ENCODE measurements at regions not wholly inside any gene's neighbourhood (a gene's known extent, or its start where the extent isn't known, plus 50 kb on each side); places are given as distances from the start of the nearest gene placed in this dataset.

- intact Hi-C loops (cut with micrococcal nuclease; ENCODE audit: unreplicated experiment), result no loop called here
- ChIA-PET CTCF (no interaction called here), POLR2A (ENCODE audit: unreplicated experiment) (no interaction called here)
- Histone ChIP-seq H3K79me2 (ENCODE audit: low read depth) (no peaks in the 10 kb centered on the region), H3K4me3 (no peak overlapping the region), H2AFZ (no peak overlapping the region), H3K9me2 (ENCODE audit: insufficient read depth) (no peaks in the 10 kb centered on the region; the same call in 1 of the 2 replicates), H3K27me3 (ENCODE audit: insufficient read depth, low read depth) (no peaks in the 10 kb centered on the region), H3K27ac (no peak overlapping the region), H3K4me2 (no peak overlapping the region), H3K9me3 (ENCODE audit: insufficient read depth, low read depth) (no peaks in the 10 kb centered on the region), H4K20me1 (ENCODE audit: insufficient read depth) (no peaks in the 10 kb centered on the region), H3K36me3 (ENCODE audit: low read depth) (no peaks in the 10 kb centered on the region), H3K4me1 (replicated peaks; ENCODE audit: insufficient read depth) (no peaks in the 10 kb centered on the region), H3F3A (ENCODE audit: insufficient read depth, low read depth) (no peaks in the 10 kb centered on the region)
- no TSS peak for BruUV-seq (replicated peaks)
- TF ChIP-seq EZH2 (IDR thresholded peaks at IDR 0.05; ENCODE audit: low read depth) (no peak), CTCF (conservative IDR thresholded peaks at IDR 0.05) (no peak)
- no peak for DNase-seq
Measured at GRCh38 chr3:89806166-89806565, 698.7 kb downstream of the EPHA3 start.

- no peaks in the 10 kb centered on the region for H3F3A ChIP-seq (ENCODE audit: insufficient read depth, low read depth)
- intact Hi-C loops (cut with micrococcal nuclease; ENCODE audit: unreplicated experiment), result no loop called here
Measured at GRCh38 chr3:89808680-89809197, 701.3 kb downstream of the EPHA3 start.

GRCh38 chr3:89813500-89813899 lies 706.1 kb downstream of the EPHA3 start:
- ChIA-PET CTCF (no interaction called here), POLR2A (ENCODE audit: unreplicated experiment) (no interaction called here)
- H3K27me3 ChIP-seq (ENCODE audit: insufficient read depth, low read depth), result no peaks in the 10 kb centered on the region
- intact Hi-C loops (cut with micrococcal nuclease; ENCODE audit: unreplicated experiment), result no loop called here
- H3K4me1 ChIP-seq (replicated peaks; ENCODE audit: insufficient read depth), result no peaks in the 10 kb centered on the region
- no peaks in the 10 kb centered on the region for H3K9me2 ChIP-seq (ENCODE audit: insufficient read depth)
- no peaks in the 10 kb centered on the region for H3K36me3 ChIP-seq (ENCODE audit: low read depth)
- no peak overlapping the region for H3K27ac ChIP-seq
- no peak overlapping the region for H2AFZ ChIP-seq
- no peak overlapping the region for H3K4me3 ChIP-seq
- BruUV-seq (replicated peaks), result no TSS peak
- no peaks in the 10 kb centered on the region for H4K20me1 ChIP-seq (ENCODE audit: insufficient read depth)
- no peak for DNase-seq
- no peaks in the 10 kb centered on the region for H3K9me3 ChIP-seq (ENCODE audit: insufficient read depth, low read depth)
- no peak for TF ChIP-seq CTCF (conservative IDR thresholded peaks at IDR 0.05)
- no peak for TF ChIP-seq EZH2 (IDR thresholded peaks at IDR 0.05; ENCODE audit: low read depth)
- no peak overlapping the region for H3K4me2 ChIP-seq
- no peaks in the 10 kb centered on the region for H3F3A ChIP-seq (ENCODE audit: insufficient read depth, low read depth)
- no peaks in the 10 kb centered on the region for H3K79me2 ChIP-seq (ENCODE audit: low read depth)

More at GRCh38 chr3:89808680-89809197, 701.3 kb downstream of the EPHA3 start:
- Histone ChIP-seq H3K4me1 (replicated peaks; ENCODE audit: insufficient read depth) (no peaks in the 10 kb centered on the region), H3K27ac (no peak overlapping the region), H3K27me3 (ENCODE audit: insufficient read depth, low read depth) (no peaks in the 10 kb centered on the region), H3K36me3 (ENCODE audit: low read depth) (no peaks in the 10 kb centered on the region), H2AFZ (no peak overlapping the region), H3K9me2 (ENCODE audit: insufficient read depth) (no peaks in the 10 kb centered on the region), H3K9me3 (ENCODE audit: insufficient read depth, low read depth) (no peaks in the 10 kb centered on the region), H3K4me3 (no peak overlapping the region), H3K79me2 (ENCODE audit: low read depth) (no peaks in the 10 kb centered on the region), H3K4me2 (no peak overlapping the region), H4K20me1 (ENCODE audit: insufficient read depth) (no peaks in the 10 kb centered on the region)
- TF ChIP-seq CTCF (conservative IDR thresholded peaks at IDR 0.05) (no peak), EZH2 (IDR thresholded peaks at IDR 0.05; ENCODE audit: low read depth) (no peak)
- CTCF ChIA-PET, result no interaction called here
- POLR2A ChIA-PET (ENCODE audit: unreplicated experiment), result no interaction called here
- DNase-seq, result no peak
- no TSS peak for BruUV-seq (replicated peaks)
